Stimulated activated memory B cell treated with anti-CD40 and anti-IgM and Interleukin-4, amounts not matched to agents 10 μg/mL and 1 μg/mL and 100 μg/mL, for 72 hours (primary cell): ENCODE measurements at regions not wholly inside any gene's neighbourhood (a gene's known extent, or its start where the extent isn't known, plus 50 kb on each side); places are given as distances from the start of the nearest gene placed in this dataset.

Source experiments
- ATAC-seq: fragments of 150-1000 bp; cut with Tn5 transposase; 2 replicates; pipeline ENCODE4 v1.10.0; 2021
- H3K27ac Mint-ChIP-seq: one replicate; pipeline ENCODE4 v1.8.0; 2022; ENCODE audit warnings: mild to moderate bottlenecking, mixed read lengths
- H3K27me3 Mint-ChIP-seq: one replicate; pipeline ENCODE4 v1.8.0; 2022; ENCODE audit warnings: mixed read lengths
- H3K36me3 Mint-ChIP-seq: one replicate; pipeline ENCODE4 v1.8.0; 2022; ENCODE audit warnings: mixed read lengths
- H3K4me1 Mint-ChIP-seq: one replicate; pipeline ENCODE4 v1.8.0; 2022; ENCODE audit warnings: mixed read lengths
- H3K4me3 Mint-ChIP-seq: one replicate; pipeline ENCODE4 v1.8.0; 2022; ENCODE audit warnings: mild to moderate bottlenecking, moderate library complexity, mixed read lengths
- H3K9me3 Mint-ChIP-seq: one replicate; pipeline ENCODE4 v1.8.0; 2022; ENCODE audit warnings: mixed read lengths

DNA sequence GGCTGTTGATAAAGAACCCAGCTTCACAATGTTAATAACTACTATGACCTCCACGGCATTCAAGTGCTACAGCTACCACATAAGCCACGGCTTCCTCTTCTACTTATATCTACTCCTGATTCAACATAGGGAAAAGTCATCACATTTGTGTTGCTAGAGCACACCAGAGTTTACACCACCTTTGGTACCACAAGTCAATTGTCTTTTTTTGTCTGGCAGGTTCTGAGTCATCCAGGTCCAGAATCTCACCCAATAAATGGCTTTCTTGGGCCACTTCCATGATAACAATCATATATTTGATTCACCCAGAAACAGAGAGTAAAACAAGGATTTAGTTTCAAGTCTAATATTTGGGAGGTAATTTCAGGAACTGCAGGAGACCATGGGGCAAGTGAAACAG lies 480.2 kb downstream of the TMX3 start:
- H3K4me1 Mint-ChIP-seq: no peaks in the 10 kb centered on the region
- H3K4me3 Mint-ChIP-seq: no peak overlapping the region
- no peak for ATAC-seq
- H3K27ac Mint-ChIP-seq: no peak overlapping the region
- H3K36me3 Mint-ChIP-seq: no peaks in the 10 kb centered on the region
- H3K27me3 Mint-ChIP-seq: no peaks in the 10 kb centered on the region
- H3K9me3 Mint-ChIP-seq: peaks cover 2% of the 10 kb centered on the region

DNA sequence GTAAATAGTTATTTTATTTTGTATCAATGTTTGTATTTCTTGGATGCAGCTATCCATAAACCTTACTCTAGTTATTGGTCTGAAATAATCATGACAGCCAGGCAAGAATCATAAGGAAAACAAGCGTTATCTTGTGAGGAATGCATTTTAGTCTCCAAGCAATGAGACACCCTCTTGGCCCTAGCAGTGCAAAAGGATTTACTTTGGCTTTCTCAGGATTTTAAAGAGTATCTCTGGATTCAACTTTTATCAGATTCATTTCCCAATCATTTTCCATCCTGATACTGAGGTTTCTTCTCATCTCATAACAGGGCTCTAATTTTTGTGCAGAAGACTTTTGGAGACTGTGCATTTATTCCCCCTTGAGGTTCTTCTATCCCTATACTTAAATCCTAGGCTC lies 480.8 kb downstream of the TMX3 start:
- no peaks in the 10 kb centered on the region for H3K36me3 Mint-ChIP-seq
- no peak overlapping the region for H3K27ac Mint-ChIP-seq
- H3K9me3 Mint-ChIP-seq: peaks cover 2% of the 10 kb centered on the region
- ATAC-seq: no peak
- no peaks in the 10 kb centered on the region for H3K4me1 Mint-ChIP-seq
- no peak overlapping the region for H3K4me3 Mint-ChIP-seq
- no peaks in the 10 kb centered on the region for H3K27me3 Mint-ChIP-seq

DNA sequence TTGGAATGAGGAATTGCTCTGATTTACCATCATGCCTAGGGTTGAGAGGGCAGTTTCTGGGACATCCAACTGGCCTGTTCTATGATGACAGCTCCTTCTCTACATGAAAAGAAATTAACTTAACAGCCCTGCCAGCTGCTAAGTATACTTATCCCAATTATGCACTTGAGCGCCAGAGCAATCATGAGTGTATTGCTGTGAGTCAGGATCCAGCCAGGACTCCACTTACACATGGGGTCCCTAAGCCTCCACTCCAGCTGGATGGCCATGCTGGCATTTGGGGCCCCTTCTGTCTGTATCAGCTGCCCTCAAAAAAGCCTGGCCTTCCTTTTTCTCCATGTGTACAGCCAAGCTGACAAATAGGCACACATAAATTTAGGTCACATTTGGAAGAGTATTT lies 481.9 kb downstream of the TMX3 start:
- Mint-ChIP-seq H3K27ac (no peak overlapping the region), H3K4me3 (no peak overlapping the region), H3K27me3 (no peaks in the 10 kb centered on the region), H3K9me3 (no peaks in the 10 kb centered on the region), H3K4me1 (no peaks in the 10 kb centered on the region), H3K36me3 (no peaks in the 10 kb centered on the region)
- no peak for ATAC-seq

DNA sequence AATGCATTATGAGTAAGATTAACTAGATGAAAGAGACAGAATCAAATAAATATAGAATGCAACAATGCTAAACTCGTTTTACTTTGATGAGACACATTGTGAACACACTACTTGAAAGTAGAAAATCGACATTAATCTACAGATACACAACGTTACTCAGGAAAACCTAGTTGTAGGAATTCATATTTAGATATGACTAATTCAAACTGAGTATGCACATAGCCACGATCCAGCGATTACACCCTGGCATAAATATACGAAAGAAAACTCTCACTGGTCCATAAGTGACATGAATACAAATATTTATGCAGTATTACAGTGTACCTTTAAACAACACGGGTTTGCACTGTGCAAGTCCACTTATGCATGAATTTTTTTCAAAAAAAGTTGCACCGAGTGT lies 485.6 kb downstream of the TMX3 start:
- Mint-ChIP-seq H3K27me3 (no peaks in the 10 kb centered on the region), H3K9me3 (no peaks in the 10 kb centered on the region), H3K4me3 (no peak overlapping the region), H3K4me1 (no peaks in the 10 kb centered on the region), H3K36me3 (no peaks in the 10 kb centered on the region), H3K27ac (no peak overlapping the region)
- ATAC-seq: no peak

DNA sequence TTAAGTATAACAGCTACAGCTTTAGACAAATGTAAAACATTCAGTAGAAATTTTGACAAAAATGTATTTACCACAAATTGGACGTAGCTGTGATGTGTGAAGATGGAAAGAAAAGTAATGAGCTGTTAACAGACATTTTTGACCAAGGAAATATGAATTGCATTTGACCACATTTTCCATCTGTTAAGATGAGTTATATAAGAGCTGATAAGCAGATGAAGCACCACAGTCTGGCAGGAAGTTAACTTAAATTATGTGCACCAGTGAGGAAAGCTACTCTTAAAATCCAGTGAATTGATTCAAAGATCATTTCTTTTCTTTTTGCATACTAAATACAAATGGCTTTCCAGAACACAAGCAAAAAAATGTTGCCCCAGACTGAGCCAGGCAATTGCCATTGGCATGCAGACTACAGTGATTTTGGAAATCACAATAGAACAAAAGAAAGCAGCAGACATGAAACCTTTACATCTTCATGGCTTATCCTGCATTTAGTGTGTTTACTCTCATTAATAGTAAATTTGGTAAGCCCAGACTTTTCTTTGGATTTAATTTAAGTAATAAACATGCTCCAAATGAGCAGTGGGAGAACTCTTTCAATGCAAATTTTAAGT lies 493.7 kb downstream of the TMX3 start:
- Mint-ChIP-seq H3K36me3 (no peaks in the 10 kb centered on the region), H3K27ac (no peak overlapping the region), H3K4me1 (no peaks in the 10 kb centered on the region), H3K27me3 (no peaks in the 10 kb centered on the region), H3K9me3 (no peaks in the 10 kb centered on the region), H3K4me3 (no peak overlapping the region)
- no peak for ATAC-seq

DNA sequence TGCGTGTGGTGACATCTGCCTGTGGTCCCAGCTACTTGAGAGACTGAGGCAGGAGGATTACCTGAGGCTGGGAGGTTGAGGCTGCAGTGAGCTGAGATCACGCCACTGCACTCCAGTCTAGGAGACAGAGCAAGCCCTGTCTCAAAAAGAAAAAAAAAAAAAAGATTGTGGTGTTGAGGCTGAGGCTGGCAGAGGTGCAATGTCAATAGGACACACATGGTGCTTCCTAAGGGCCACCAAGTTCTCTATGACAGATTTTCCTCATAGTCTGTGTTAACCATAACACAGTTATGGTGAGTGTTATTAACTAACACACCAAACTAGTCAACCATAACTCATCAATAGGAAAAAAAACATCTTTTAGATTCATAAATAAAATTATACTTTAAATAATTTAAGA lies 494.4 kb downstream of the TMX3 start:
- H3K4me3 Mint-ChIP-seq: no peak overlapping the region
- no peaks in the 10 kb centered on the region for H3K36me3 Mint-ChIP-seq
- no peaks in the 10 kb centered on the region for H3K27me3 Mint-ChIP-seq
- no peaks in the 10 kb centered on the region for H3K4me1 Mint-ChIP-seq
- H3K27ac Mint-ChIP-seq: no peak overlapping the region
- H3K9me3 Mint-ChIP-seq: no peaks in the 10 kb centered on the region
- no peak for ATAC-seq

DNA sequence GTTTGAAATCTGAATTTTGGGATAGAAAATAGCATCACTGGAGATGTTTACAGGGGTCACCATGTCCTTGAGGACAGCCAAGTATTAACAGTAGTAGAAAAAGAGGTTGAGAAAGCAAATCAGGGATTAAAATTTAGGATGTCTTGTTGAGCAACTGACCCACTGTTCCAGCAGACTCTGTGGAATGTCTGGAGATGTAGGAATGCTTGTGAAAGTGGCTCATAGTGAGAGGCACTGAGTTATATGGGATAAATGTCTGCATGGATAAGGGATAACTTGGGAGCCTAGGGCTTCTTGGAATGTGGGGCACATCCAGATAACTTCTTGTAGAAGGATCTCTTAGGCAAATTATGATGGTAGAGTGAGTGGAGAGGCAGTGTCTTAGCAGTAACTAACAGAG lies 495.0 kb downstream of the TMX3 start:
- Mint-ChIP-seq H3K9me3 (no peaks in the 10 kb centered on the region), H3K36me3 (no peaks in the 10 kb centered on the region), H3K4me3 (no peak overlapping the region), H3K27me3 (no peaks in the 10 kb centered on the region), H3K4me1 (no peaks in the 10 kb centered on the region), H3K27ac (no peak overlapping the region)
- ATAC-seq: no peak

DNA sequence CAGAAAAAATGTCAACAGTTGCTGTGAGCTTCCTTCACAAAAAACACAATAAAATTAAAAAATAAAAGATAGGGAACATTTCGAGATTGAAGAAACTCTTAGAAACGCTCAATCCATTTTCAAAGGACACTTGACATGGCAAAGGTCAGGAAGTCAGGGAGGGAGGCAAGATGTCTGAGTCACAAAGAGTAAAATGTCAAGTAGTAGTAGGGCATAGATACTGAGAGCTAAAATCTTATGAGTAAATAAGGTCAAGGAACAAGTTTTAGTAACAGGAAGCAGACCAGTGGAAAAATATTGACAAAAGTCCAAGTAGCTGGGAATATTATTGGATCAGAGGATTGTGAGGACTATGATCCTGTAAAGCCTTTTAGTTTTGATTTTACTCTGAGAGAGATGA lies 495.6 kb downstream of the TMX3 start:
- no peak for ATAC-seq
- Mint-ChIP-seq H3K27ac (no peak overlapping the region), H3K27me3 (no peaks in the 10 kb centered on the region), H3K4me1 (no peaks in the 10 kb centered on the region), H3K36me3 (no peaks in the 10 kb centered on the region), H3K4me3 (no peak overlapping the region), H3K9me3 (no peaks in the 10 kb centered on the region)

DNA sequence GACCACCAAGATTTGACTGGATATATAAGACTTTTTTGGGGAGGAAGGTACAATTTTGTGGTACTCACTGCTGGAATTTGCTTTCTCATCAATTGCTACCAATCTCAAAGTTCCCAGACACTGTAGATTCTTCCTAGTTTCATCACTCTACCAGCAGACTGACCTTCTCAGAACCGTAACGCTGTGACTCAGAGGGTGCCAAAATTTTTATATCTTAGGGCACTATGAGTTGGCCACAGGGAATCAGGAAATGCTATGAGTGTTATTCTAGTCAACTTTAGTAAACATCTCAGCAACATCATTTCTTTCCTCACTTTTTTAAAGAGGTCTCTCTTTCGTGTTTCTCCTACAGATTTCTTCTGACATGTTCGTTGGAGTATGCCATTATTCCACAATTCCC lies 499.0 kb downstream of the TMX3 start:
- Mint-ChIP-seq H3K9me3 (no peaks in the 10 kb centered on the region), H3K36me3 (no peaks in the 10 kb centered on the region), H3K27ac (no peak overlapping the region), H3K4me3 (no peak overlapping the region), H3K27me3 (no peaks in the 10 kb centered on the region), H3K4me1 (no peaks in the 10 kb centered on the region)
- no peak for ATAC-seq

DNA sequence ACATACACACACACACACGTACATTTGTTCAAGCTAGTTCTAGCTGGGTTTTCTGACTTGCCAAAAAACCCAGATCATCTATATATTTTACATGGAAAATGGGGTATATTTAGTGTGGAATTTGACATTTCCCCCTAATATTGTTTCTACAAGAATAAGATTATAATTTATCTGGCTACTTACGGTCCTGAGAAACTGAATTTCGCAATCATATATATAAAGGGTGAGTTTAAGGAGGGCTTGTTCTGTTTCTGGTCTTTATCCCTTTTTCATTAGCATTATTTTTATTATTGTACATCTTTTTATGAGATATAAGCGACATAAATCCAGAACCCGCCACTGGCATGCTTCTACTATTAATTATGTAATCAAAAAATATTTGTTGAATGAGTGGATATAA lies 528.9 kb downstream of the TMX3 start:
- Mint-ChIP-seq H3K36me3 (no peaks in the 10 kb centered on the region), H3K4me1 (no peaks in the 10 kb centered on the region), H3K27me3 (no peaks in the 10 kb centered on the region), H3K4me3 (no peak overlapping the region), H3K9me3 (no peaks in the 10 kb centered on the region), H3K27ac (no peak overlapping the region)
- ATAC-seq: no peak

DNA sequence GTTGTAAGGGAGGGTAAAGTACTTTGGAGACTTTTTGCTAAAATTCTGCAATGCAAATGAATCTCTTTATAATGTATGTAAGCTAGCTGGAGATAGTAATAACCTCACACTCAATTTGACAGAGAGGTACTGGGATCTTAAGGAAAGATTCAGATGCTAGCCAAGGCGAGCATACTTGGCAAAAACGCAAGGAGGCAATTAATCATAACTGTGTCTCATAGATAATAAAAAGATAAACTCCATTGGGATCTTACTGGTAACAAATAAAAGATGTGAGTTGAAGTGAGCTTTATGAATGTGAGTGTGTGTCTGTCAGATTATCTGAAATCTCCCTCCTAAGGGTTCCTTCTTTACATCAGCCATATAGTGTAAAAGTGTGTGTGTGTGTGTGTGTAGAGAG lies 533.0 kb downstream of the TMX3 start:
- Mint-ChIP-seq H3K36me3 (no peaks in the 10 kb centered on the region), H3K27ac (no peak overlapping the region), H3K4me3 (no peak overlapping the region), H3K4me1 (no peaks in the 10 kb centered on the region), H3K9me3 (no peaks in the 10 kb centered on the region), H3K27me3 (no peaks in the 10 kb centered on the region)
- ATAC-seq: no peak

DNA sequence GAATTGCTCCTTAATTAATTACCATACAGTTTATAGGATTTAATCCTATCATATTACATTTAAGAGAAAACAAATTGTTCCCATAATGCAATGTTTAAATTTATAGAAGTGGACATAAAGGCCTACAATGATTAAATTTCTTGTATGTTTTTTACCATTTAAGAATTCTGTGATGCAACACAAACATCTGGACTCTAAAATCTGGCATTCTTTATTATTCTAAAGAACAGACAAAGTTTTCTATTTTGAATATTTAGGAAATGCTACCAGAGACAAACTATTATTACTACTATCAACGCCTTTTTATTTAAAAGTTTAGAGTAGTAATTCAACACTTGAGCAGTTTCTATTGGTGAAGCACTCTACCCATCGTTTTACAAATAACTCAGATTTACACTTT lies 535.1 kb downstream of the TMX3 start:
- Mint-ChIP-seq H3K9me3 (no peaks in the 10 kb centered on the region), H3K4me3 (no peak overlapping the region), H3K4me1 (no peaks in the 10 kb centered on the region), H3K36me3 (no peaks in the 10 kb centered on the region), H3K27ac (no peak overlapping the region), H3K27me3 (no peaks in the 10 kb centered on the region)
- ATAC-seq: no peak

DNA sequence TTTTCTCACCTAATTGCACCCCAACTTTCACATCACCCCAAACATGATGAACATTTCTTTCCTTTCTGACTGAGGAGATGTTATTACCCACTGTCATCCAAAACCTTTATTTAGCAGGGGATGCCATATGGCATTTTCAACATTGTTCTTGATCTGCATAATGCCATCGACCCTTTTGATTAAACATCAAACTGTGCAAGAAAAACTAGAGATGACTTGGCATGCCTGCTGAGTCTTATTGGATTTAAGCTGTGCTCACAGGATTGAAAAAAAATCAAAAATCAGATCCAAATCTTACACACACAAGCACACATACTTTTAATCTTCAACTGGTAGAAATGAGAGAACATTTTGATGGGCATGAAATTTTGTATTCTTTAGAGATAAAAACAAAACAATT lies 536.0 kb downstream of the TMX3 start:
- Mint-ChIP-seq H3K4me3 (no peak overlapping the region), H3K27me3 (no peaks in the 10 kb centered on the region), H3K9me3 (no peaks in the 10 kb centered on the region), H3K4me1 (no peaks in the 10 kb centered on the region), H3K36me3 (no peaks in the 10 kb centered on the region), H3K27ac (no peak overlapping the region)
- no peak for ATAC-seq

DNA sequence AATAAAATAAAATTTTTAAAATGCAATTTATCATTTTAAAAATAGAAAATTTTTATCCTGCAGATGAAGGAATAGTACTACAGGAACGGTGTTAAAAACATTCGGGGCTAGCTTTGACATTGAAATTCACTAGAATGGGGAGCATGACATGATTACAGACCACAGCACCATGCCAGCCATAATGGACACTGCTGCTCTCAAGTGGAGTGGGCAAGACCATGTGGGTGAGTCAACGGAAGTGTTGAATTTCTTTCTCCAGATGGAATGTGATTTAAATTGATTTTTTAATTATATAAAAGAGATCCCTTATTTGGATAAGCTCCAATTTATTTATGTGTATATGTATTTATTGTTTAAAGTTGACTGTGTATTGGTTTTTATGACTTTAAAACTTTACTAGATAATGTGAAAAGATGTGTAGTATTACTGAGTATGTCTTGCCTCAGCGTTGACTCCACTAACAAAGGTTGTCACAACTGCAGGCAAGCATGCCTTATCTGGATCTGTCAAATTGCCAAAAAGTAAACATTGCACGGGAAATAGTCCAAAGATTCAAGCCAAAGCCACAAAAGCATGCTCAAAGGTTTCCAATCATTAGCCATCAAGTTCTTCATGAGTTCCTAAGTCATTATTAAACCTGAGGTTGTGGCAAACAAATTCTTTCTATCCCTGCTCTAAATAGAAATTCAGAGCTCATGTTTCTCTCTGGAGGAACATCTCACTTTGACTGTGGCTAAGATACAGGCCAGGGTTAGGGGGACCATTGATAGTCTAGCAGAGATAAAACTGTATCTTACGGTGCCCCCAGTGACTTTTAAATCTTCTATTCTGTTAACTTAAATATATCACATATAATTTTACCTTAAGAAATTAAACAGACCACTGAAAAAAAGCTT lies 536.9 kb downstream of the TMX3 start:
- Mint-ChIP-seq H3K27ac (no peak overlapping the region), H3K27me3 (no peaks in the 10 kb centered on the region), H3K4me3 (no peak overlapping the region), H3K4me1 (no peaks in the 10 kb centered on the region), H3K36me3 (no peaks in the 10 kb centered on the region), H3K9me3 (no peaks in the 10 kb centered on the region)
- ATAC-seq: no peak

DNA sequence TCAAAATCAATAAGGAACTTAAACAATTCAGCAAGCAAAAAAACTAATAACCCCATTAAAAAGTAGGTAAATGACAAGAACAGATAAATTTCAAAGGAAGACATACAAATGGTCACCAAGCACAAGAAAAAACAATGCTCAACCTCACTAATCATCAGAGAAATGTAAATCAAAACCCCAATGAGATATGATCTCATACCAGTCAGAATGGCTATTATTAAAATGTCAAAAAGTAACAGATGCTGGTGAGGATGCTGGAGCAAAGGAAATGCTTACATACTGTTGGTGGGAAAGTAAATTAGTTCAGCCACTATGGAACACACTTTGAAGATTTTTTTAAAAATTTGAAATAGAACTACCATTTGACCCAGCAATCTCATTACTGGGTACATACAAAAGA lies 538.0 kb downstream of the TMX3 start:
- Mint-ChIP-seq H3K27me3 (no peaks in the 10 kb centered on the region), H3K9me3 (no peaks in the 10 kb centered on the region)
- ATAC-seq: no peak

DNA sequence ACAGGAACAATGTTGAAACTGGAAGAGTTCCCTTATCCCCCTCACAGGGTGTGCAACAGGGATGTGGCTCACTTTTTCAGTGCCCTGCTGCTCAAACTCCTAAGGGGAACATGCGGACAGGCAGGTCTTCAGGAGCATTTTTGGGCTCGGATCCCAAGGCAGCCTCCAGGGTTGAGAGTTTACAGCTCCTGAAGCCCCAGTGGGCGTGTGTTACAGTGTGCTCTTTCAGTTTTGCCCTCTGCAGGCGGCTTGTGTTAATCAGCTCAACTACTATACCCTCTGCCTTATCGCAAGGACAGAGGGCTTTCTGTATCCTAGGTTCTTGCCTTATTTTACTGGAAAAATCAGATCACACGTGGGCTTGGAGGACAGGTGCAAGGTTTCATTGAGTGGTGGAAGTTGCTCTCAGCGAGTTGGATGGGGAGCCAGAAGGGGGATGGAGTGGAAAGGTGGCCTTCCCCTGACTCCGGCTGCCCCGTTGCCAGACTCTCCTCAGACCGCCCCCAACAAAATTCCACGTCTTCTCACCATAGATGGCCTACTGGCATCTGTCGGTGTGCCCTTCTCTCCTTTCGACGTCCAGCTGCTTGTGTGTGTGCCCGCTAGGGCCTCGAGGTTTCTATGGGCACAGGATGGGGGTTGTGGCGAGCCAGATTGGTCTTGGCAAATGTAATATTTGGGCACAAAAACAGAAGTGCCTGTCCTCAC lies 541.9 kb downstream of the TMX3 start:
- no peak for ATAC-seq
- H3K36me3 Mint-ChIP-seq: no peaks in the 10 kb centered on the region
- no peak overlapping the region for H3K27ac Mint-ChIP-seq
- no peaks in the 10 kb centered on the region for H3K27me3 Mint-ChIP-seq
- H3K4me1 Mint-ChIP-seq: no peaks in the 10 kb centered on the region
- H3K9me3 Mint-ChIP-seq: peaks cover 2% of the 10 kb centered on the region
- H3K4me3 Mint-ChIP-seq: no peak overlapping the region

More for the DNA sequence above, 538.0 kb downstream of the TMX3 start:
- Mint-ChIP-seq H3K36me3 (no peaks in the 10 kb centered on the region), H3K27ac (no peak overlapping the region), H3K4me1 (no peaks in the 10 kb centered on the region), H3K4me3 (no peak overlapping the region)
